ENCODE measurements at regions not wholly inside any gene's neighbourhood (a gene's known extent, or its start where the extent isn't known, plus 50 kb on each side); places are given as distances from the start of the nearest gene placed in this dataset.

DNA sequence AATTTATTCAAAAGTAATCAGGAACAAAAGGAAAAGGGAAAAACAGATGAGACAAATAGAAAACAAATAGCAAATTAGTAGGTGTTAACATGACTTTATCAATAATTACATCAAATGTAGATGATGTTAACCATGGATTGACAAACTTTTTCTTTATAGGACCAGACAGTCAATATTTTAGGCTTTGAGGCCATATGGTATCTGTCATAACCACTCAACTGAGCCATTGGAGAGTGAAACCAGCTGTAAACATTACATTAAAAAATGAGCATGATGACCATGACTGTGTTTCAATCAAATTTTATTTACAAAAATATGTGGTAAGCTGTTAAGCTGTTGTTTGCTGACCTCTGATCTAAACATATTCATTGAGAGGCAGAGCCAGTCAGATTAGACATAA lies 118.5 kb upstream of the NWD2 start:
- DNase-seq: no peak

DNA sequence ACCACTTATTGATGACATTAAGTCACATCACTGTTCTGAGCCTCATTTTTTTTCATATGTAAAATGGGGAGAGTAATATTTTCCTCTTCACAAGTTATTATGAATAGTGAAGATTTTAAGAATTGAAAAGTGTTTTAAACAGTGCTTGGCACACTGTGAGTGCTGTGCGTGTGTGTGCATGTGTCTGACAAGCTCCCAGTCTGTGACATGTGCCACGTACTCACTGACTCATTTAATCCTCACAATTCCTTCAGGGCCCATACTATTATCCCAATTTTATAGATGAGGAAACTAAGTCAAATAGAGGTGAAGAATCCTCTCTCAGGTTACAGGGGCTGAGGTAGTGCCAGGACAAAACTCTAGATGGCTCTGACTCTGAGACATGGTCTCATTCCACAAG lies 114.1 kb upstream of the NWD2 start:
- no peak for DNase-seq

DNA sequence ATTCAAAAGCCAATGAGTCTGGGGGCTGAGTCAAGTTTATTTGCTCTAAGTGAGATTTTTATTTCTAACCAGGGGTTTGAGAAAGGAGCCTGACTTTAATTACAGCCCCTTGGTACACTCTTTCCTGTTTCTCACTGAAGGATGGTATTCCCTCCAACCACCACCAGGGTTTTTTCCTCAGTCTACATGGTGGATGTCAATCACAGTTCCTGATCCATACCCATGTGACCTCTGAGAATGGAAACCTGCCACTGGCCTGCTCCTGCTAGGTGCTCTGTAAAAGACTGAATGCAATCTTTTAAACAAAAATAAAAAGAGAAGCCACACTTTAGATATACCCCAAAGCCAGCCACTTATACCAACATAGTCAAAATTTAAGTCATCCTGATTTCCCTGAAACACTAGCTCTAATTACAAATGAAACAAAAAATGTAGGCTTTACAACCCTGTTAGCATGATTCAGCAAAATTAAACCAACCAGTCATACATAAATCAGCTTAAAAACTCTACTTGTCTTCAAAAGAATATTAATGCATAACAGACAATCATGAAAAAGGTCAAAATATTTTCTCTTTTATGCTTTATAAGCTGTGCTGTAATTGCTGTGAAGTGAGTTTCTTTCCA lies 112.1 kb upstream of the NWD2 start:
- DNase-seq: peak; percentile 13

DNA sequence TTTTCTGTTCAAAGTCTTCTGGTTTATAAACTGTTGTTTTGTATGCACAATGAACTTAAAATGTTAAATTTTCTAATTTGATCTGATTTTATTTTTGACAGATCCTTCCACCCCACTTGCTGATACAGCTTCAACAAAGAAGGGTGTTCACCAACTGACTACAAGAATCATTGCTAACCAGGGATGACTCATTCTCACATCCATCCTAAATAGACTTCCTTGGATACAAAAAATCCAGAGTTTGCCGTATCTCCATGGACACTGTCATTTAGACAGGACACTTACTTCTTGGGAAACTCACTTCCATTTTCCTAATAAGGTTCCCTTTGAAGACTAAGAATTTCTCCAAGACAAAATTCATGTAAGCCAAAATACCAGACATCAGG lies 111.6 kb upstream of the NWD2 start:
- no peak for DNase-seq

DNA sequence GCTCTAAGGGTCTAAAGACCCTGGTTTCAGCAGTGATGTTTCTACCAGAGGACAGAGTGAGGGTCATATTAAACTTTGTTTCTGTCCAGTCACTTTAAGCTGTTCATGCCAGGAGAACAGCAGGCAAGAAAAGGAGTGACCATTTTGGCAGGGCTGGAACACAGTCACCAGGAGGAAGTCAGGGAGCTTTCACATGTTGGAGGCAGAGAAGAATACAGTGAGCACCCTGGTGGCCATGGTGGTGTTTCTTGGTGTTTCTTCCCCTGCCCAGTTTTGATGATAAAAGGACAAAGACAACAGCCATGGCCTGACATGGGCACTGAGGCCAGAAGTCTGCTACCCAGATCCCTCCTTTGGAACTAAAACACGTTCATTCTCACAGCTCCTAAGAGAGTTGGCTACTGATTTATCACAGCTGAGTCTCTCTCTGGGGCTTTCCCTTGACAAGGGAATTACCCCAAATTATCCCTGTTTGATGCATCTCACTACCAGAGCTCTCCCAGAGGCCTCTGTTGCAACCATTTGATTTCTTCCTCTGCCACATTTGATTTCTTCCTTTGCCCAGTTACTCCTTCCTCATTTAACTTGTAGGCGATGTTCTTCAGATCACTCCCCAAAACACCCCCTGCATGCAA lies 106.4 kb upstream of the NWD2 start:
- no peak for DNase-seq

DNA sequence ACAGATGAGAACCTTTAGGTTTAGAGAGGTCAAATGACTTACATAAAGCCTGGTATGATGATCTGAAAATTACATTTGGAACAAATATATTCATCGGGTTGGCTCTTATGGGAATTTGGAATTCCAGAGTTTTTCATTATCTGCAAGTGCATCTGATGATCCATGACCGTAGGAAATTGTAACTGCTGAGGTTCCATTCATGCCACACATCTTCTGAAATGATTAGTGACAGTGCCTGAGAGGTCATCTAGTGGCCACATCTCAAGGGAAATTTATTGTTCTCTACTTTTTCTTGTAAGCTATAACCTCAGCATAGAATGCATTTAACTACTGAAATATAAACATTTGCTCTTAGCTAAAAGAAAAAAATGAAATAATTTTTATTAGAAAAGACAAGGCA lies 105.8 kb upstream of the NWD2 start:
- no peak for DNase-seq

DNA sequence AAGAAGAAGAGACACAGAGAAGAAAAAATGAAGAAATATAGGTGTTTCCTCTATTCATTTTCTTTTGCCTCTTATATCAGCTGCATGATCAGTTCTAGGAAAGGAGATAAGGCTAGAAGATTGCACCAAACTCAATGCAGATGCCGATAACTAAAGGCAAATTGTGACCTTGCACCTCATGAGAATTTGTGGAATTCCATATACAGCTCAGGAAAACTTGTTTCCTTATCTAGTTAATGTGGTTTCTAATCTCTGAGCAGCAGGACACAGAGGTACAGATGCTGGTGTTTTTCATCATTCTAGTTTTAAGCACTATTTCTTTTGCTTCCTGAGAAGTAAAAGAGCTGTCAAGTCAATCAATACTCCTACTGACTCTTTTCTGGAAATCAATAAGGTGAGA lies 104.6 kb upstream of the NWD2 start:
- peak; percentile 12 for DNase-seq

DNA sequence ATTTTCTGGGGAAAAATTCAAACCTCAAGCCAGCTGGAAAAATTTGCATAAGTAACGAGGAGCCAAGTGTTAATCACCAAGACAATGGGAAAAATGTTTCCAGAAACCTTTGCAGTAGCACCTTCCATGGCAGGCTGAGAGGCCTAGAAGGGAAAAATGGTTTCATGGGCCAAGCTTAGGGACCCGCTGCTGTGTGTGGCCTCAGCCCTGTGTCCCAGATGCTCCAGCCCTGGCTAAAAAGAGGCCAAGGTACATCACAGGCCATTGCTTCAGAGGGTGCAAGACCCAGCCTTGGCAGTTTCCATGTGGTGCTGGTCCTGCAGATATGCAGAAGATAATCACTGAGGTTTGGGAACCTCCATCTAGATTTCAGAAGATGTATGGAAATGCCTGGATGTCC lies 98.3 kb upstream of the NWD2 start:
- no peak for DNase-seq

DNA sequence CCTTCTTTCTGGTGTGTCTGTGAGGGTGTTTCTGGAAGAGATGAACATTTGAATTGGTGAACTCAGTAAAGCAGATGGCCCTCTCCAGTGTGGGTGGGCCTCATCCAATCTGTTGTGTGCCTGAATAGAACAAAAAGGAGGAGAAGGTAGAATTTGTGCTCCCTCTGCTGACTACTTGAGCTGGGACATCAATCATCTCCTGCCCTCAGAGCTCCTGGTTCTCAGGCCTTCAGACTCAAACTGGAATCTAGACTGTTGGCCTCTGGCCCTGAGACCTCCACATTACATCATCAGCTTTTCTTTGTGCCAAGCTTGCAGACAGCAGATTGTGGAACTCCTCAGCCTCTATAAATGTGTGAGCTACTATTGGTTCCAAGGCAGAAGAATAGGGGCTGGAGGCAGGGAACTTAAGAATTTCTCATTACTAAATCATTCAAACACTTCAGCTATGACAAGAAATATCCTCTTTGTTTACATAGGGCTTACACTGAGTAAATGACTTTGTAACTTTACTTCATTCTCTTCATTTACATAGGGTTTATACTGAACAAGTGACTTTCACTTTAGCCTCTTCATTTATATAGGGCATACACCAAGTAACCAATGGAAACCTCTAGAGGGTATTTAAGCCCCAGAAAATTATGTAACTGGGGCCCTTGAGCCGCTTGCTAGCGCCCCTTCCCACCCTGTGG lies 86.9 kb upstream of the NWD2 start:
- DNase-seq: peak; percentile 3

DNA sequence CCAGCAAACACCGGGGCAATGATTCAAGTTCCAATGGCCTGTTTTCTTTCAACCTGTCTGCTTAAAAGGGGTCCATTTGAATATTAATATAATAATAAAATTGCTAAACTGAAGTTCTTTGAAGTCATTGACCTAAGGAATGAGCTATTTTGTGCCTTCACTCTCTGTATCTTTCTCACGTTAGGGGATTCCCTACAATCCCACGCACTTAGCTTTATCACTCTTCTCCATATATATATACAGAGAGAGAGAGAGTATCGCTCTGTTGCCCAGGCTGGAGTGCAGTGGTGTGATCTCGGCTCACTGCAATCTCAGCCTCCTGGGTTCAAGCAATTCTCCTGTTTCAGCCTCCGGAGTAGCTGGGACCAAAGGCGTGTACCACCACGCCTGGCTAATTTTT lies 83.9 kb upstream of the NWD2 start:
- DNase-seq: no peak

DNA sequence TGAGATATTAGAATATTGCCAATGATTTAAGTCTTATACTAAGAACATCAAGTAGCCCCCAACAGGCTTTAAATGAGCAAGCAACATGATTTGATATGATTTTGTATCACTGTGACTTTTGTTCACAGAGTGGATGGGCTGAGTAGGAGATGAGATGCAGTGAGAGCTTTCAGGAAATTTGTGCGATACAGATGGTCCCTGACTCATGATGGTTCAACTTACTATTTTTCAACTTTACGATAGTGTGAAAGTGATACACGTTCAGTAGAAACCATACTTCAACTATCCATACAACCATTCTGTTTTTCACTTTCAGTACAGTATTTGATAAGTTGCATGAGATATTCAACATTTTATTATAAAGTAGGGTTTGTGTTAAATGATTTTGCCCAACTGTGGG lies 78.7 kb upstream of the NWD2 start:
- no peak for DNase-seq

DNA sequence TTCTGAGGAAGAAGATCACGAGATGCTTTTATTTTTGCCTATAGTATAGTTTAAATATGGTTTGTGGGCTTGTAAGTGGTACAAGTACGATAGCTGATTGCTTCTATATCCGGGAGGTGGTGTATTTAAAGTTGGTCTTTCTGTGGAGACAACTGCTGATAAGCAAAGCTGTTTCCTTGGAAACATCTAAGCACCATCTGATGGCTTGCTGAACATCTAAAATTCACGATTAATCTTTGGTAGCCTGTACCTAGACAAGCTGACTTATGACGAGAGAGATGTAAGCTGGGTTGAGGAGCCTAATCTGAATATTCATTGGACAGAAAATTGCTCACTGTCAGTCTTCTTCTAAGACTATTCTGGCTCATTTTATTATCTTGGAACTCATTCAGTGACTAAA lies 74.6 kb upstream of the NWD2 start:
- no peak for DNase-seq

DNA sequence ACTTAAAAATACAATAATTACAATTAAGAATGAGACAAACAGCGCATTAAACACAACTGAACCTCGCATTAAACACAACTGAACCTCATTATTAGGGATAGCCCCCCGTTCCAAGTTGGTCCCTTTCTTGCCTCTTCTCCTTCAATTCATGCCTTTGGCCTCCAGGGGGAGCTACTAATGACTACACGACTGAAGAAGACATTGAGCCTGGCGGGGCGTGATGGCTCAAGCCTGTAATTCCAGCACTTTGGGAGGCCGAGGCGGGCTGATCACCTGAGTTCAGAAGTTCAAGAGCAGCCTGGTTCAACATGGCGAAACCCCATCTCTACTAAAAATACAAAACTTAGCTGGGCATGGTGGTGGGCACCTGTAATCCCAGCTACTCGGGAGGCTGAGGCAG lies 56.4 kb upstream of the NWD2 start:
- peak; percentile 22 for DNase-seq
